C4-2B (cell line): ENCODE measurements at regions not wholly inside any gene's neighbourhood (a gene's known extent, or its start where the extent isn't known, plus 50 kb on each side); places are given as distances from the start of the nearest gene placed in this dataset.

ENCODE experiments used
- CTCF ChIP-seq: fragments of 450-650 bp; conservative IDR thresholded peaks from 2 replicates; pipeline ENCODE4 v1.5.1; 2017; ENCODE audit warnings: mild to moderate bottlenecking
- ZFX ChIP-seq: fragments of 450-650 bp; IDR thresholded peaks from 2 replicates; pipeline ENCODE4 v1.6.1; 2017

DNA sequence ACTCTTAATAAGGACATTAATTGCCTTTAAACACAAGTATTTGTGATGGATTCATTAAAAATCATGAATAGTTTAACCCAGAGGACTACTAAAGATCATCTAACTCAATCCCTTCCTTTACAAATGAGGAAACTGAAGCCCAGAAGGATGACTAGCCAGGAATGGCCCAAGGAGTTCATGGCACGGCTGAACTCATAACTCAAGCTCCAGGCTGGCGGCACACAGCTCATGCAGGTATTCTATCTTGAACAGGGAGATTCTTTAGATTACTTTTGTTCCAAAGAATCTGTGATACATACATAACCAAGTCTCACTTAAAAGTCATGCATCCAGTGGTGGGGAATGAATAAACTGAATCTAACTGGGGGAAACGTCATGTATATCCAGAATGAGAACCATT lies 495.5 kb downstream of the ACTL7B start:
- TF ChIP-seq CTCF (no peak), ZFX (no peak)
